WTC11 (cell line): ENCODE measurements at regions not wholly inside any gene's neighbourhood (a gene's known extent, or its start where the extent isn't known, plus 50 kb on each side); places are given as distances from the start of the nearest gene placed in this dataset.

Experiments
- ATAC-seq: fragments of 200-7000 bp; cut with Tn5 transposase; 2 replicates; pipeline ENCODE4 v1.10.0; 2021; ENCODE audit warnings: mild to moderate bottlenecking, moderate library complexity
- CTCF ChIA-PET: fragments of 300-600 bp; sonication (Branson Sonifier 250); formaldehyde crosslinking; loops from one replicate; lab custom pipeline; 2021; ENCODE audit warnings: antibody characterized with exemption; lab: Charles Lee
- POLR2A ChIA-PET: fragments of 350-600 bp; sonication (Branson Sonifier 250); formaldehyde crosslinking; loops from one replicate; lab custom pipeline; 2021; ENCODE audit warnings: antibody characterized with exemption; lab: Charles Lee
- DNase-seq: peaks from one replicate; pipeline ENCODE4 v3.0.0; 2021; ENCODE audit warnings: low spot score
- H3K27ac Mint-ChIP-seq: 2 replicates; pipeline ENCODE4 v1.8.0; 2021; ENCODE audit warnings: mixed read lengths
- H3K27me3 Mint-ChIP-seq: 2 replicates; pipeline ENCODE4 v1.8.0; 2021; ENCODE audit warnings: low read depth, mild to moderate bottlenecking, moderate library complexity, mixed read lengths
- H3K36me3 Mint-ChIP-seq: 2 replicates; pipeline ENCODE4 v1.8.0; 2021; ENCODE audit warnings: mixed read lengths
- H3K4me1 Mint-ChIP-seq: 2 replicates; pipeline ENCODE4 v1.8.0; 2022; ENCODE audit warnings: mixed read lengths
- H3K4me3 Mint-ChIP-seq: 2 replicates; pipeline ENCODE4 v1.8.0; 2021; ENCODE audit warnings: mild to moderate bottlenecking, moderate library complexity, mixed read lengths
- H3K9me3 Mint-ChIP-seq: 2 replicates; pipeline ENCODE4 v1.8.0; 2021; ENCODE audit warnings: mixed read lengths
- CREB1 ChIP-seq: sonication (generic); formaldehyde crosslinking; IDR thresholded peaks from 2 replicates; pipeline ENCODE4 v1.8.0; 2023; ENCODE audit warnings: mild to moderate bottlenecking, missing genetic modification reagents
- E2F5 ChIP-seq: sonication (generic); formaldehyde crosslinking; IDR thresholded peaks from 2 replicates; pipeline ENCODE4 v1.8.1; 2022; ENCODE audit warnings: mild to moderate bottlenecking, moderate library complexity, missing genetic modification reagents
- ELF4 ChIP-seq: sonication (generic); formaldehyde crosslinking; IDR thresholded peaks from 2 replicates; pipeline ENCODE4 v1.8.1; 2022; ENCODE audit warnings: low read depth, mild to moderate bottlenecking, moderate library complexity, missing genetic modification reagents
- ESRRA ChIP-seq: sonication (generic); formaldehyde crosslinking; IDR thresholded peaks from 2 replicates; pipeline ENCODE4 v1.8.1; 2022; ENCODE audit warnings: mild to moderate bottlenecking, missing genetic modification reagents, borderline replicate concordance
- ETV6 ChIP-seq: sonication (generic); formaldehyde crosslinking; IDR thresholded peaks from 2 replicates; pipeline ENCODE4 v1.8.1; 2022; ENCODE audit warnings: mild to moderate bottlenecking, missing genetic modification reagents
- FOXJ3 ChIP-seq: sonication (generic); formaldehyde crosslinking; IDR thresholded peaks from 2 replicates; pipeline ENCODE4 v1.9.0; 2021; ENCODE audit warnings: missing genetic modification reagents, mild to moderate bottlenecking, borderline replicate concordance
- KAT7 ChIP-seq: sonication (generic); formaldehyde crosslinking; IDR thresholded peaks from 2 replicates; pipeline ENCODE4 v1.8.1; 2023; ENCODE audit warnings: missing genetic modification reagents, mild to moderate bottlenecking, borderline replicate concordance
- MAX ChIP-seq: sonication (generic); formaldehyde crosslinking; IDR thresholded peaks from 2 replicates; pipeline ENCODE4 v1.8.0; 2022; ENCODE audit warnings: mild to moderate bottlenecking, missing genetic modification reagents
- NR2C2 ChIP-seq: sonication (generic); formaldehyde crosslinking; IDR thresholded peaks from 2 replicates; pipeline ENCODE4 v1.8.0; 2022; ENCODE audit warnings: mild to moderate bottlenecking, missing genetic modification reagents
- NR3C1 ChIP-seq: sonication (generic); formaldehyde crosslinking; conservative IDR thresholded peaks from 2 replicates; pipeline ENCODE4 v1.8.1; 2023; ENCODE audit warnings: low read depth, mild to moderate bottlenecking, missing genetic modification reagents
- PREB ChIP-seq: sonication (generic); formaldehyde crosslinking; IDR thresholded peaks from 2 replicates; pipeline ENCODE4 v1.8.1; 2022; ENCODE audit warnings: mild to moderate bottlenecking, missing genetic modification reagents, moderate library complexity, borderline replicate concordance
- SOX15 ChIP-seq: fragments of 250-450 bp; sonication (Bioruptor Pico); IDR thresholded peaks from 2 replicates; pipeline ENCODE4 v1.9.0; 2021; ENCODE audit warnings: mild to moderate bottlenecking
- SP1 ChIP-seq: sonication (generic); formaldehyde crosslinking; conservative IDR thresholded peaks from 2 replicates; pipeline ENCODE4 v1.8.1; 2022; ENCODE audit warnings: missing genetic modification reagents
- ZMAT4 ChIP-seq: fragments of 250-450 bp; sonication (Bioruptor Pico); IDR thresholded peaks from 2 replicates; pipeline ENCODE4 v1.9.0; 2021; ENCODE audit warnings: mild to moderate bottlenecking
- ZNF317 ChIP-seq: sonication (generic); formaldehyde crosslinking; IDR thresholded peaks from 2 replicates; pipeline ENCODE4 v1.8.1; 2023; ENCODE audit warnings: low read depth, mild to moderate bottlenecking, moderate library complexity, missing genetic modification reagents, borderline replicate concordance
- ZNF532 ChIP-seq: fragments of 250-450 bp; sonication (Bioruptor Pico); IDR thresholded peaks from 2 replicates; pipeline ENCODE4 v1.9.0; 2021; ENCODE audit warnings: mild to moderate bottlenecking, borderline replicate concordance
- ZNF671 ChIP-seq: fragments of 250-450 bp; sonication (Bioruptor Pico); IDR thresholded peaks from 2 replicates; pipeline ENCODE4 v1.8.0; 2021; ENCODE audit warnings: mild to moderate bottlenecking
- TF ChIP-seq, protein P1 (sequence below): sonication (generic); formaldehyde crosslinking; IDR thresholded peaks from 2 replicates; pipeline ENCODE4 v1.8.1; 2023; ENCODE audit warnings: mild to moderate bottlenecking, missing genetic modification reagents
- TF ChIP-seq, protein P2 (sequence below): sonication (generic); formaldehyde crosslinking; IDR thresholded peaks from 2 replicates; pipeline ENCODE4 v1.8.1; 2022; ENCODE audit warnings: low read depth, missing genetic modification reagents, borderline replicate concordance
- TF ChIP-seq, protein P3 (sequence below): sonication (generic); formaldehyde crosslinking; IDR thresholded peaks from 2 replicates; pipeline ENCODE4 v1.8.1; 2023; ENCODE audit warnings: mild to moderate bottlenecking, missing genetic modification reagents, moderate library complexity
- TF ChIP-seq, protein P4 (sequence below): sonication (generic); formaldehyde crosslinking; IDR thresholded peaks from 2 replicates; pipeline ENCODE4 v1.8.1; 2022; ENCODE audit warnings: low read depth, mild to moderate bottlenecking, moderate library complexity, missing genetic modification reagents, borderline replicate concordance
- TF ChIP-seq, protein P5 (sequence below): sonication (generic); formaldehyde crosslinking; IDR thresholded peaks from 2 replicates; pipeline ENCODE4 v1.8.1; 2023; ENCODE audit warnings: mild to moderate bottlenecking, moderate library complexity, missing genetic modification reagents

GRCh38 chr12:130076126-130076525, 86.1 kb upstream of the FZD10 start:
- POLR2A ChIA-PET = no interaction called here
- H3K4me3 Mint-ChIP-seq = no peak overlapping the region
- H3K4me1 Mint-ChIP-seq = peaks cover 12% of the 10 kb centered on the region
- CTCF ChIA-PET = interaction anchor here (1.2 kb wide), 1 partner anchor 50 kb away, joined by 4 read pairs; no protein-coding TSS in a partner anchor
- H3K9me3 Mint-ChIP-seq = peaks cover 68% of the 10 kb centered on the region
- peaks cover 49% of the 10 kb centered on the region for H3K27me3 Mint-ChIP-seq
- DNase-seq (no peak), ATAC-seq (no peak)
- TF ChIP-seq, protein P1, sequence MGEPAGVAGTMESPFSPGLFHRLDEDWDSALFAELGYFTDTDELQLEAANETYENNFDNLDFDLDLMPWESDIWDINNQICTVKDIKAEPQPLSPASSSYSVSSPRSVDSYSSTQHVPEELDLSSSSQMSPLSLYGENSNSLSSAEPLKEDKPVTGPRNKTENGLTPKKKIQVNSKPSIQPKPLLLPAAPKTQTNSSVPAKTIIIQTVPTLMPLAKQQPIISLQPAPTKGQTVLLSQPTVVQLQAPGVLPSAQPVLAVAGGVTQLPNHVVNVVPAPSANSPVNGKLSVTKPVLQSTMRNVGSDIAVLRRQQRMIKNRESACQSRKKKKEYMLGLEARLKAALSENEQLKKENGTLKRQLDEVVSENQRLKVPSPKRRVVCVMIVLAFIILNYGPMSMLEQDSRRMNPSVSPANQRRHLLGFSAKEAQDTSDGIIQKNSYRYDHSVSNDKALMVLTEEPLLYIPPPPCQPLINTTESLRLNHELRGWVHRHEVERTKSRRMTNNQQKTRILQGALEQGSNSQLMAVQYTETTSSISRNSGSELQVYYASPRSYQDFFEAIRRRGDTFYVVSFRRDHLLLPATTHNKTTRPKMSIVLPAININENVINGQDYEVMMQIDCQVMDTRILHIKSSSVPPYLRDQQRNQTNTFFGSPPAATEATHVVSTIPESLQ (CRISPR knock-in tag) = no peak
- no peak for TF ChIP-seq ETV6 (CRISPR knock-in tag)
- no peak for TF ChIP-seq ESRRA (CRISPR knock-in tag)
- no peak for TF ChIP-seq ZMAT4 (CRISPR knock-in tag)
- TF ChIP-seq, protein P2, sequence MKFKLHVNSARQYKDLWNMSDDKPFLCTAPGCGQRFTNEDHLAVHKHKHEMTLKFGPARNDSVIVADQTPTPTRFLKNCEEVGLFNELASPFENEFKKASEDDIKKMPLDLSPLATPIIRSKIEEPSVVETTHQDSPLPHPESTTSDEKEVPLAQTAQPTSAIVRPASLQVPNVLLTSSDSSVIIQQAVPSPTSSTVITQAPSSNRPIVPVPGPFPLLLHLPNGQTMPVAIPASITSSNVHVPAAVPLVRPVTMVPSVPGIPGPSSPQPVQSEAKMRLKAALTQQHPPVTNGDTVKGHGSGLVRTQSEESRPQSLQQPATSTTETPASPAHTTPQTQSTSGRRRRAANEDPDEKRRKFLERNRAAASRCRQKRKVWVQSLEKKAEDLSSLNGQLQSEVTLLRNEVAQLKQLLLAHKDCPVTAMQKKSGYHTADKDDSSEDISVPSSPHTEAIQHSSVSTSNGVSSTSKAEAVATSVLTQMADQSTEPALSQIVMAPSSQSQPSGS = no peak
- TF ChIP-seq, protein P3, sequence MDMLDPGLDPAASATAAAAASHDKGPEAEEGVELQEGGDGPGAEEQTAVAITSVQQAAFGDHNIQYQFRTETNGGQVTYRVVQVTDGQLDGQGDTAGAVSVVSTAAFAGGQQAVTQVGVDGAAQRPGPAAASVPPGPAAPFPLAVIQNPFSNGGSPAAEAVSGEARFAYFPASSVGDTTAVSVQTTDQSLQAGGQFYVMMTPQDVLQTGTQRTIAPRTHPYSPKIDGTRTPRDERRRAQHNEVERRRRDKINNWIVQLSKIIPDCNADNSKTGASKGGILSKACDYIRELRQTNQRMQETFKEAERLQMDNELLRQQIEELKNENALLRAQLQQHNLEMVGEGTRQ (CRISPR knock-in tag) = no peak
- TF ChIP-seq ZNF671 (CRISPR knock-in tag) = no peak
- no peak for TF ChIP-seq KAT7
- no peak for TF ChIP-seq NR3C1 (CRISPR knock-in tag)
- TF ChIP-seq PREB = no peak
- no peak for TF ChIP-seq SP1 (CRISPR knock-in tag)
- no peak for TF ChIP-seq ZNF317
- TF ChIP-seq MAX = no peak
- no peak for TF ChIP-seq SOX15
- TF ChIP-seq, protein P4, sequence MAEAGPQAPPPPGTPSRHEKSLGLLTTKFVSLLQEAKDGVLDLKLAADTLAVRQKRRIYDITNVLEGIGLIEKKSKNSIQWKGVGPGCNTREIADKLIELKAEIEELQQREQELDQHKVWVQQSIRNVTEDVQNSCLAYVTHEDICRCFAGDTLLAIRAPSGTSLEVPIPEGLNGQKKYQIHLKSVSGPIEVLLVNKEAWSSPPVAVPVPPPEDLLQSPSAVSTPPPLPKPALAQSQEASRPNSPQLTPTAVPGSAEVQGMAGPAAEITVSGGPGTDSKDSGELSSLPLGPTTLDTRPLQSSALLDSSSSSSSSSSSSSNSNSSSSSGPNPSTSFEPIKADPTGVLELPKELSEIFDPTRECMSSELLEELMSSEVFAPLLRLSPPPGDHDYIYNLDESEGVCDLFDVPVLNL (CRISPR knock-in tag) = no peak
- TF ChIP-seq E2F5 = no peak
- H3K27ac Mint-ChIP-seq = no peak overlapping the region
- peaks cover 64% of the 10 kb centered on the region for H3K36me3 Mint-ChIP-seq

GRCh38 chr12:130076752-130077151, 85.5 kb upstream of the FZD10 start:
- H3K36me3 Mint-ChIP-seq = peaks cover 59% of the 10 kb centered on the region
- no peak overlapping the region for H3K27ac Mint-ChIP-seq
- peaks cover 12% of the 10 kb centered on the region for H3K4me1 Mint-ChIP-seq
- H3K4me3 Mint-ChIP-seq = no peak overlapping the region
- DNase-seq = no peak
- H3K9me3 Mint-ChIP-seq = peaks cover 66% of the 10 kb centered on the region
- ATAC-seq = no peak
- CTCF ChIA-PET = no interaction called here
- POLR2A ChIA-PET = no interaction called here
- peaks cover 47% of the 10 kb centered on the region for H3K27me3 Mint-ChIP-seq
- no peak for TF ChIP-seq NR2C2 (CRISPR knock-in tag)
- TF ChIP-seq FOXJ3 = no peak
- no peak for TF ChIP-seq ZNF532 (CRISPR knock-in tag)
- TF ChIP-seq ELF4 (CRISPR knock-in tag) = no peak
- TF ChIP-seq CREB1 (CRISPR knock-in tag) = no peak
- TF ChIP-seq NR3C1 (CRISPR knock-in tag) = no peak
- TF ChIP-seq, protein P5, sequence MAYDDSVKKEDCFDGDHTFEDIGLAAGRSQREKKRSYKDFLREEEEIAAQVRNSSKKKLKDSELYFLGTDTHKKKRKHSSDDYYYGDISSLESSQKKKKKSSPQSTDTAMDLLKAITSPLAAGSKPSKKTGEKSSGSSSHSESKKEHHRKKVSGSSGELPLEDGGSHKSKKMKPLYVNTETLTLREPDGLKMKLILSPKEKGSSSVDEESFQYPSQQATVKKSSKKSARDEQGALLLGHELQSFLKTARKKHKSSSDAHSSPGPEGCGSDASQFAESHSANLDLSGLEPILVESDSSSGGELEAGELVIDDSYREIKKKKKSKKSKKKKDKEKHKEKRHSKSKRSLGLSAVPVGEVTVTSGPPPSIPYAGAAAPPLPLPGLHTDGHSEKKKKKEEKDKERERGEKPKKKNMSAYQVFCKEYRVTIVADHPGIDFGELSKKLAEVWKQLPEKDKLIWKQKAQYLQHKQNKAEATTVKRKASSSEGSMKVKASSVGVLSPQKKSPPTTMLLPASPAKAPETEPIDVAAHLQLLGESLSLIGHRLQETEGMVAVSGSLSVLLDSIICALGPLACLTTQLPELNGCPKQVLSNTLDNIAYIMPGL (CRISPR knock-in tag) = no peak
